ENCODE measurements at regions not wholly inside any gene's neighbourhood (a gene's known extent, or its start where the extent isn't known, plus 50 kb on each side); places are given as distances from the start of the nearest gene placed in this dataset.

DNA sequence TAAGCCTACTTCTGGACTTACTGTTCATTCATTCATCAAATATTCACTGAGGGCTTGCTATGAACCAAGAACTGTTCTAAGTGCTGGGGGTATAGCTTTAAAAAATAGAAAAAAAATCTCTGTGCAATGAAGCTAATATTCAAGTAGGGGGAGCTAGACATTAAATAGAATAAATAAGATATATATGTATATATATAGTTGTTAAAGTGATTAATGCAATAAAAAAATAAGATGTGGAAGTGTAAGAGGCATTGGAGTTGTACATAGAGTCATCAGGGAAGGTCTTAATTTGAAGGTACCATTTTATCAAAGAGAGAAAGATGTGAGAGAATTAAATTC, 181.2 kb upstream of the AGR3 start:
- H3K9me3 ChIP-seq (ENCODE audit: insufficient read depth in 2 of 2, low read depth in 1 of 2, low read length in 1 of 2), result no peaks in the 10 kb centered on the region
- CTCF ChIA-PET (ENCODE audit: partially characterized antibody), result interaction anchor here (0.5 to 1.0 kb wide), 7 partner anchors 8 to 438 kb away, joined by 3 to 5 read pairs (median 4); no protein-coding TSS in a partner anchor

More for the DNA sequence above, 181.2 kb upstream of the AGR3 start:
- Histone ChIP-seq H3K4me2 (ENCODE audit: insufficient read depth in 1 of 2, low read depth in 2 of 2, low read length in 2 of 2) (no peak overlapping the region), H3K27me3 (replicated peaks in 1 of 4; ENCODE audit: control insufficient read depth in 3 of 4, extremely low read depth in 1 of 4, insufficient read depth in 3 of 4, low read length in 3 of 4) (no peaks in the 10 kb centered on the region), H2AK5ac (ENCODE audit: low read depth, low read length) (no peak overlapping the region), H3K27ac (ENCODE audit: low read depth, low read length) (no peak overlapping the region), H2BK120ac (replicated peaks; ENCODE audit: low read depth, low read length) (no peak overlapping the region), H2BK20ac (ENCODE audit: low read length) (no peak overlapping the region), H3K56ac (replicated peaks; ENCODE audit: insufficient read length, low read depth, low read length) (no peak overlapping the region), H4K91ac (replicated peaks; ENCODE audit: insufficient read length, low read length) (no peak overlapping the region), H3K4me1 (replicated peaks in 1 of 4; ENCODE audit: control insufficient read depth in 3 of 4, insufficient read depth in 4 of 4, low read length in 3 of 4) (no peaks in the 10 kb centered on the region), H2BK12ac (ENCODE audit: low read depth, low read length) (no peak overlapping the region), H3K23ac (ENCODE audit: insufficient read length) (no peak overlapping the region), H3K79me2 (ENCODE audit: control insufficient read depth in 1 of 2, insufficient read depth in 2 of 2, low read length in 2 of 2) (no peaks in the 10 kb centered on the region), H3K14ac (ENCODE audit: insufficient read length) (no peak overlapping the region), H2BK15ac (ENCODE audit: low read length) (no peak overlapping the region), H3K18ac (ENCODE audit: extremely low read depth, low read length) (no peak overlapping the region), H4K20me1 (replicated peaks in 1 of 2; ENCODE audit: control insufficient read depth in 1 of 2, insufficient read depth in 2 of 2, low read length in 2 of 2) (no peaks in the 10 kb centered on the region), H4K8ac (ENCODE audit: extremely low read depth, insufficient read depth, low read length) (no peak overlapping the region), H3K4me3 (ENCODE audit: extremely low read depth in 1 of 4, insufficient read depth in 2 of 4, low read depth in 3 of 4, low read length in 4 of 4) (no peak overlapping the region), H3K79me1 (ENCODE audit: low read depth, low read length) (no peaks in the 10 kb centered on the region), H3K9ac (replicated peaks in 1 of 4; ENCODE audit: extremely low read depth in 1 of 4, low read depth in 3 of 4, low read length in 3 of 4) (no peak overlapping the region), H2BK5ac (ENCODE audit: low read depth, low read length) (no peak overlapping the region), H3K36me3 (ENCODE audit: control insufficient read depth in 2 of 4, insufficient read depth in 4 of 4, low read length in 3 of 4) (no peaks in the 10 kb centered on the region), H3K4ac (replicated peaks; ENCODE audit: insufficient read length, low read depth, low read length) (no peak overlapping the region), H3K23me2 (ENCODE audit: low read depth, low read length) (no peaks in the 10 kb centered on the region), H4K5ac (ENCODE audit: insufficient read length, low read depth, low read length) (no peak overlapping the region), H2AFZ (ENCODE audit: low read length) (no peak overlapping the region)
- POLR2A ChIA-PET (ENCODE audit: partially characterized antibody), result no interaction called here
- TF ChIP-seq BRCA1 (IDR thresholded peaks at IDR 0.05; ENCODE audit: low read depth, low read length) (no peak), HDAC6 (IDR thresholded peaks at IDR 0.05; ENCODE audit: low read depth, low read length) (no peak), JUND (IDR thresholded peaks at IDR 0.05; ENCODE audit: low read length) (no peak), TCF12 (IDR thresholded peaks at IDR 0.05; ENCODE audit: low read depth, low read length) (no peak), GABPA (IDR thresholded peaks at IDR 0.05; ENCODE audit: borderline replicate concordance, insufficient read depth, low read length) (no peak)
- FAIRE-seq, result no peak
- DNase-seq (ENCODE audit: low read depth in 1 of 2, low spot score in 2 of 2), result no peak
